Fibroblast of skin of right quadriceps (primary cell): ENCODE measurements at regions not wholly inside any gene's neighbourhood (a gene's known extent, or its start where the extent isn't known, plus 50 kb on each side); places are given as distances from the start of the nearest gene placed in this dataset.
A peak's percentile ranks its signal among the peaks of the same experiment; 100 is the strongest.

ENCODE experiments used
- DNase-seq: peaks from one replicate; pipeline ENCODE4 v3.0.0-alpha.2; 2013

GRCh38 chr4:136829280-136829679, 703.0 kb downstream of the PCDH18 start:
- no peak for DNase-seq

DNA sequence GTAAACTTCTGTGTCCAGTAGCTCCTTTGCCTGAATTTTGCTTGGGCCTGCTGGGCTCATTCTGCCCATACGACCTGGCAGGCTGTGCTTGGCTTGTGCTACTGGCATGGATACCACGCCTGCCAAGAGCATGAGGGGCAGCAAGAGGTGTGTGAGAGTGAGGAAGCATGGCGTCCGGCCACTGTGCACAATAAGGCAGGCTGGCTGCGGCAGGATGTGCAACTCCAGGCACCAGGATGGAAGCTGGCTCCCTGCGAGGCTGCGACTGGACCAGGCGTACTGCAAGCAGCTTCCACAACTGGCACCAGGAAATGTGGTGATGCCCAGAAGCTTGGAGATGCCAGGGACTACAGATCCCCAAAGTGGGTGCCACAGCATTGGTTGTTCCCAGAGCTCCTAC, 709.3 kb downstream of the PCDH18 start:
- DNase-seq = no peak

GRCh38 chr4:136818811-136819330, 713.4 kb downstream of the PCDH18 start:
- DNase-seq = peak; percentile 1

- no peak for DNase-seq
These were observed 720.0 kb downstream of the PCDH18 start for GRCh38 chr4:136812100-136812880.

DNA sequence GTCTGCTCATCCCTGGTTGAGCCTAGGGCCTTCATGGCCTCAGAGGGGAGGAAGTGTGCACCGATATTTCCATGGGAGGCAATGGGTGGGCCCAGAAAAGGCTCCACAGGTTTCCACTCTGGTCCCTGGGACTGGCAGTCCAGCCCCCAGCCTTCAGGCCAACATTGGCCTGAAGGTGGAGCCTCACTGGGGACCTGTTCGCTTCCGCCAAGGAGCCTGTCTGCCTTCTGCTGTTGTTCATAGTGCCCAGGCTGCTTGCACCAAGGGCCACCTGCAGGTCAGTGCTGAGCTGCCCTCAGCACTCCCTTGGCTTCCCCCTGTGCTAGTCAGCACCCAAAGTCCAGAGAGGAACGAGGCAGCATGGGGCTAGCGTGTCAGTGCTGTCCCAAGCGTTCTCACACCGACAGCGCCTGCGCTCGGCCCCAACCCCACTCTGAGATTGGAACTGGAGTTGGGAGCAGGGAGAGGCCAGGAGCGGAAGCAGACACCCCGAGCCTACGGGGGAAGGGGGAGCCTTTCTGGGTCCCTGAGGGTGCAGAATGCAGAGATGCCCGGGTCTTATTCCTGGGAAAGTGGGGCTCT, 720.7 kb downstream of the PCDH18 start:
- no peak for DNase-seq

GRCh38 chr4:136810626-136811025, 721.7 kb downstream of the PCDH18 start:
- no peak for DNase-seq

GRCh38 chr4:136806844-136807243, 725.5 kb downstream of the PCDH18 start:
- no peak for DNase-seq

DNA sequence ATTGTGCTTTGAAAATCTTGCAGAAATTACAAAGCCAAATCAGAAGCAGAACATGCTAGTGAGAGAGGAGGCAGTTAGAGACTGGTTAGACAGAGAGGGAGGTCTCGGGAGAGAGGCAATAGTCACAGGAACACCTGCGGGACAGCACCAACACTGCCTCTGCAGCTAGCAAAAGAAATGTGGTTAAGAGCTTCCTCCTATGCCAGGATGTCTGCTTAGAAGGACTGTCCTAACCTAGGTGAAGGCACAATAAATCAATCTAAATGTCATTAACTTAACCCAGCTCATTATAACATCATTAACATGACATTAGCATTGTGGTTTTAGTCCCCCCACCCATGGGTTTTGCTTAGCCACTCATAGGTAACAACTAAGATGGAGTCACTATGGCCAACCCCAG, 726.7 kb downstream of the PCDH18 start:
- no peak for DNase-seq

DNA sequence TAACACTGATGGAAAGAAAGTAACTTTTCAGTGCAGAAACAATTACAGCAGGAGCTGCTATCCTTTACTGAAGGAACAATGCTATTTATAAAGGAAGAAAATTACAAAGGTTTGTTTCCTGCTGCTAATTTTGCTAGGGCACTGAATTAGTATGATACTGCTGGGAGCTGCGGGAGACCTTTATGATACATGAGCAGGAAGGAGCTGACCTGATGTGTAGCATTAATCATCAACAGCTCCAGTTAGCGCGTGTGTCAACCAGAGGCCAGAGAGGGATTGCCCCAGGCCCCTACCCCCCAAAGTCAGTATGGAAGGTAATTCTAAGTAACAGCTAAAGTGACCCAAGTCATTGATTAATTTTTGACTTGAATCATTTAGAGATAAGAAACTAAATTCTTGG, 728.9 kb downstream of the PCDH18 start:
- no peak for DNase-seq

DNA sequence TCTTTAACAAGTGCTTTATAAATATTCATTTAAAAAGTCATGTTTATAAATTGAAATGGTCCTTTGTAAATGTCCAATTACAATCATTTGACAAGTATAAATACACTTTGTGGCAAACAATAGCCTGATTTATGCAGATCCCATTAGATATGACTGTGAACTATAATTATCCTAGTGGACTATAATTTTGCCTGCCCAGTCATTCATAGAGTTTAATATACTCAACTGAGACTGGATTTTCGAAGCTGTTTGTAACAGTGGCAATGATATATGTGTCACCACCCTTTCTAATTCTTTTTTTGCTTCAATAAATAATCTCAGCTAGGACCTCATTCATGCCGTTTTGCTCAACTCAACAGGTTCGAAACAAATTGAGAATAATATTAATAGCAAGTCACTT, 732.0 kb downstream of the PCDH18 start:
- no peak for DNase-seq

- no peak for DNase-seq
These were observed 735.3 kb downstream of the PCDH18 start for GRCh38 chr4:136796953-136797352.

- DNase-seq = no peak
These were observed 738.4 kb downstream of the PCDH18 start for GRCh38 chr4:136793848-136794247.

GRCh38 chr4:136784326-136784725, 748.0 kb downstream of the PCDH18 start:
- DNase-seq = no peak

- no peak for DNase-seq
These were observed 762.6 kb downstream of the PCDH18 start for GRCh38 chr4:136769717-136770116.

DNA sequence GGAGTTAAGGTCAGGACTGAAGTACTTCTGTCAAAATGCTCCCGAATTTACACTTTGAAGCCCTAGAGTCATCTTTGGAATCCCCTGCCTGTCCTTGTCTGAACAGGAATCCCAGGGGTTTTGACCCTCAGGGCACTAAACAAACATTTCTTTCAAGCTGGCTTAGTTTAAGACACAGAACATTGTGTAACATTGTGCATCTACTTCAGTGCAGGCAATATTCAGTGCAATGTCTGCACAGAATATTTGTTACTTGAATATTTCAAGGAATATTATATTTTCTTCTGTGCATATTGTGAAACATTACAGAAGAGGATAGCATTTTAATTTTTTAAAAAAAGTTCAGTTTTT, 763.4 kb downstream of the PCDH18 start:
- no peak for DNase-seq

DNA sequence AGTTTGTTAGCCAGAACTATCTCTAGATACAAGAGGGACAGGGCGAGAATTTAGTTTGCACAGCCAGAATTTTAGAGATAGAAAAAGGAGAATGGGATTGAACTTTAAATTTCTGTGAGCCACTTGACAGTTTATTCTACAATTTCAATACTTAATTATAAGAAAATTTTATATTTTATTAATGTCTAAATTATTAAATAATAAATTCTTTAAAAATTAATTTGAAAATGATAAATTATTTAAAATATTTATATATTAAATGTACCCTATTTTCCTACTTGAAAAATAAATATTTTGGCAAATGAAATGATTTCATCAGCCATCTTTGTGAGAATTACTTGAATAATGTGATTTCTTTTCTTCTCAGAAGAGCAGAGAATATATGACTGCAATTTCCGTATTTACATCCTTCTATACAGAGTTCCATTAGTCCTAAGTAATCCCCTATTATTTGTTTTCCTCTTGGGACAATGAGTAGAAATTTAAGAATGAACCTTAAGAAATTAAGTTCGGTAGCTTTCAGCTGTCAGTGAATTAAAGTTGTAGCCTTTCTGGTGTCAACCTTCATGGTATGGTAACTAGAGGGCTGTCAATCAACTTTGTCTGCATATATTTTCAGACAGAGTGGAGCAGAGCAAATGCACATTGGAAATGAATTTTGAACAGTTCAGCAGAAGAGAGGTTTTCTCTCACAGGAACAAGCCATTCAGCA, 763.9 kb downstream of the PCDH18 start:
- no peak for DNase-seq

GRCh38 chr4:136763919-136764318, 768.4 kb downstream of the PCDH18 start:
- no peak for DNase-seq

DNA sequence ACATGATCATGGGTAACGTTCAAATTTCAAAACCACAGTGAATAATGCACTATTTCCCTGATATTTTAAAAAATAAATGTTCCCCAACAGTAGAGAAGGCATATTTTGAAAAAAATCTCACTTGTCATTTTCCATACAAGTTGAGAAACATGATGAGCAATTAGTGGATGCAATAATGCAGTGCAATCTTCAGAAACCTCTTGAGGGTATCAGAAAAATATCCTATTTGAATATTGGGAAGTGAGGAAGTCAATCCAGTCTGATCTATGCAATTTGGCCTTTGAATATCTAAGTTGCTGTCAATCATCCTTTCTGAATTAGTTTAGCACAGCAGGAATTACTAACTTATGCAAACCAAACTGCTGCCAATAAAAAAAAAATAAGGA, 776.8 kb downstream of the PCDH18 start:
- no peak for DNase-seq

DNA sequence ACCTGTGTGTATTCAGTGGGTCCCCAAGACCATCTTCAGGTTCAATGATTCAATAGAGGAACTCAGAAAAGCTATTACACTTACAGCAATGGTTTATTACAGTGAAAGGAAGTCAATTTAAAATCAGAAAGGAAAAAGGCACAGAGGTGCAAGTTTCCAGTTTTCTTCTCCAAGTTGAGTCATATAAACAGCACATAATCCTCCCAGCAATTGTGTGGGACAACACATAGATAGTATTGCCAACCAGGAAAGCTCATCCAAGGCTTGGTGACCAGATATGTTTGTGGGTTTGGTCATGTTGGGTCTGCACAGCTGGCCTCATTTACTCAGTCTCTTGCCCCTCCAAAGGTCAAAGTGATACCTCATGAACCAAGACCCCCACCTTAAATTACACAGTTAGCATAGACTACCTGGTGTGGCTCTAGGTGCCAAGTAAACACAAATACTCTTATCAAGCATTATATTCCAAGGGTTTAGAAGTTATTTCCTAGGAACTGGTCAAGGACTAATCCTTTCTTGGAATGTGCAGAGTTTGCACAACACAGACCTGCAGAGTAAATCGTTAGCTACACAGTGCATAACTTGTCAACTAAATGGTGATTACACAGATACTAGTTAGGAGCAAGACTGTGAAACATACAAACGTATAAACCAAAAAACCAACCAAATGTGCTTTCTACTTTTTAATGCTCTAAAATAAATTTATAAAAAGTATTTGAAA, 777.3 kb downstream of the PCDH18 start:
- no peak for DNase-seq

- no peak for DNase-seq
These were observed 780.7 kb downstream of the PCDH18 start for GRCh38 chr4:136751556-136751955.

DNA sequence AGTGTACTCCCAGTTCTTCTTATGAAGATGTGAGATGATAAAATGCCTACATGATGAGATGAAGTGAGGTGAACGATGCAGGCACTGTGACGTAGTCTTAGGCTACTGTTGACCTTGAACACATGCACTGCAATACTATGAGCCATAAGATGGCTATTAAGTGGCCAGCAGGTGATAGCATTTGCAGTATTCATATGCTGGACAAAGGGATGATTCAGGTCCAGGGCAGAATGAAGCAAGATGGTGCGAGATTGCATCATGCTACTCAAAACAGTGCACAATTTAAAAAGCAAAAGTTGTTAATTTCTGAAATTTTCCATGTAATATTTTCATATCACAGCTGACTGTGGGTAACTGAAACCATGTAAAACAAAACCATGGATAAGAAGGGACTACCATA, 781.4 kb downstream of the PCDH18 start:
- peak; percentile 8 for DNase-seq

- DNase-seq = no peak
These were observed 782.3 kb downstream of the PCDH18 start for GRCh38 chr4:136749989-136750388.

DNA sequence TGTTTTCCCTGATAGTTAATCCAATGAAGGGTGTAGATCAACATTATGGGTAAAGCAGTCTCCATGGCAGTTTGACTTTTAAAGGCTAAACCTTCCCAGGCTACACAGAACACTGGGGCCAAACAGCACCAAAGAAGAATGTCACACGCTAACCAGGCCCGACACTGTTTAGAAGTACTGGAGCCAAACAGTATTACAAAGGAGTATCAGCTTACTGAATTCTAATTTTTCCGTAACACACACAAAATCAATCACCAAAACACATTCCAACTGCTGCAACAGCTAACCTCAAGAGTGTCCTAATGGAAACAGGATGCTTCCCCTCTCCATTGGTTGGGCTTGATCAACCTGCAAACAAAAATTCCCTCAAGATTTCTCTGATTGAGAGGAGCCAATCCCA, 783.5 kb downstream of the PCDH18 start:
- DNase-seq = no peak
